SJCRH30 (cell line): ENCODE measurements at regions not wholly inside any gene's neighbourhood (a gene's known extent, or its start where the extent isn't known, plus 50 kb on each side); places are given as distances from the start of the nearest gene placed in this dataset.
A peak's percentile ranks its signal among the peaks of the same experiment; 100 is the strongest.

ENCODE experiments used
- DNase-seq, 2 experiments: peaks; one replicate each; pipeline ENCODE4 v3.0.0-alpha.2; 2015 to 2020
- H3K27ac ChIP-seq: fragments of 250-450 bp; sonication (Bioruptor Pico); 2 replicates; pipeline ENCODE4 v1.5.1; 2020; ENCODE audit warnings: mild to moderate bottlenecking, moderate library complexity
- H3K27me3 ChIP-seq: fragments of 250-450 bp; sonication (Bioruptor Pico); 2 replicates; pipeline ENCODE4 v1.5.1; 2020; ENCODE audit warnings: mild to moderate bottlenecking, moderate library complexity
- H3K36me3 ChIP-seq: fragments of 250-450 bp; sonication (Bioruptor Pico); 2 replicates; pipeline ENCODE4 v1.5.1; 2020; ENCODE audit warnings: mild to moderate bottlenecking, moderate library complexity
- H3K4me1 ChIP-seq: fragments of 250-450 bp; sonication (Bioruptor Pico); 2 replicates; pipeline ENCODE4 v1.5.1; 2020; ENCODE audit warnings: mild to moderate bottlenecking, moderate library complexity
- H3K4me3 ChIP-seq: fragments of 250-450 bp; sonication (Bioruptor Pico); 2 replicates; pipeline ENCODE4 v1.5.1; 2020; ENCODE audit warnings: mild to moderate bottlenecking, moderate library complexity
- H3K9me3 ChIP-seq: fragments of 250-450 bp; sonication (Bioruptor Pico); replicated peaks from 2 replicates; pipeline ENCODE4 v1.5.1; 2020; ENCODE audit warnings: mild to moderate bottlenecking, moderate library complexity

DNA sequence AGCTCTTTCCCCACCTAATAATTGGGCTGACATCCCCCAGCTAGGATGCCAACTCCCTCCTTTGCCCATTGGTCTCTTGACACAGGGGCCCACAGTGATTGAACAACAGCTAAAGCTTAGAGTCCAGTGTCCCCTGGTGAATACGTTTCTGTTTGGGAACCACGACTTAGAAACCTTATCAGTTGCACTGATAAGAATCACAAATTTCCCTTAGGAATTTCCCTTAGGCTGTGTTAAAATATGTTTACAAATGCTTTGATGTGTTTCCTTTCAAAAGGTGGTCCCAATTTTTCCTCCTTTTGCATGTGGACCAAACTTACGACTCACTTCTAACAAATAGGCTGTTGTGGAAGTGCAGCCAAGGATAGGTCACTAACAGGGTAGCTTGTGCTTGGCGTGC, 126.0 kb upstream of the INHBA start:
- no peak overlapping the region for H3K4me3 ChIP-seq
- H3K4me1 ChIP-seq, result no peaks in the 10 kb centered on the region
- no peaks in the 10 kb centered on the region for H3K36me3 ChIP-seq
- H3K27ac ChIP-seq, result no peak overlapping the region
- H3K9me3 ChIP-seq, result no peaks in the 10 kb centered on the region
- peaks cover 3% of the 10 kb centered on the region; the same call in 1 of the 2 replicates for H3K27me3 ChIP-seq
- no peak for DNase-seq

DNA sequence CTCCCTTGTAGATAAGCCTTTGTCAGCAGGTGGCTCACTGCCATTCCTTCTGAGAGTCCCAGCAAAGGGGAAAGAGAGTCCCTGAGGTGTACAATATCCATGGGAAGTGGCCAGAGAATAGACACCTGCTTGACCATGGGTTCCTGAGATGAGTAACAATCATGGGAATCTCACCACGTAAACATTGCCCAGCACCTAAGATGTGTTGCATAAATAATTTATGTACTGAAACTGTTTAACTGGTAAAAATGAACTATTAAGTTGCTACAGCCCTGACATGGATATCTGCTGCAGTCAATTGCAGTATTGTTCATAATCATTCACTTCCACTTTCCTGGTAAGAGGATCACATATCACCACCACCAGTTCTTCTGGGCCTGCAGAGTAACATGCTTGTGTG, 123.8 kb upstream of the INHBA start:
- Histone ChIP-seq H3K4me1 (no peaks in the 10 kb centered on the region), H3K27me3 (no peaks in the 10 kb centered on the region), H3K4me3 (no peak overlapping the region), H3K9me3 (no peaks in the 10 kb centered on the region), H3K36me3 (no peaks in the 10 kb centered on the region), H3K27ac (no peak overlapping the region)
- DNase-seq, result no peak

DNA sequence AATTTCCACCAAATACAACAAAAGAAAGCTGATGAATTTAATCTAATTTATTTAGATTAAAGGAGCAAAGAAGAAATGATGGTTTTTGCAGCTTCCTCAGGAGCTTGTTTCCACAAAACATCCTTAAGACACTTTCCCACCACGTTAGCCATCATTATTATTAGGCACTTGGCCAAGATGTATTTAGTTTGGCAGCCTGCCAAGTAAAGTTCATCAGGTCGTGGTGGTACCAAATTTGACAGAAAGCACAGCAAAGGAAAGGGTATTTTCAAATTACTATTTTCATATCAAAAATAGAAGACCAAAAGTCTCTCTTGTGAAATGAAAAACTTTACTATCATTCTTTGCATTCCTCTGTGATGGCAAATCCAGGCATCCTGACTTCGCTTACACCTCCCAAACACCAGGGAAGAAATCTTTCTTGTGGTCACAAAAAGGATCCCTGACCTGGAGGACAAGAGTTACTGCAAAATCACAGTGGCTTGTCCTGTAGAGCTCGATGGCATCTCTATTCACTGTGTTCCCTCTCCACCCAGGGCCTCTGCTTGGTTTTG, 123.1 kb upstream of the INHBA start:
- Histone ChIP-seq H3K4me1 (no peaks in the 10 kb centered on the region), H3K27me3 (no peaks in the 10 kb centered on the region), H3K9me3 (no peaks in the 10 kb centered on the region), H3K36me3 (no peaks in the 10 kb centered on the region), H3K4me3 (no peak overlapping the region), H3K27ac (no peak overlapping the region)
- peak in 1 of 2 experiments; percentile 18 for DNase-seq

DNA sequence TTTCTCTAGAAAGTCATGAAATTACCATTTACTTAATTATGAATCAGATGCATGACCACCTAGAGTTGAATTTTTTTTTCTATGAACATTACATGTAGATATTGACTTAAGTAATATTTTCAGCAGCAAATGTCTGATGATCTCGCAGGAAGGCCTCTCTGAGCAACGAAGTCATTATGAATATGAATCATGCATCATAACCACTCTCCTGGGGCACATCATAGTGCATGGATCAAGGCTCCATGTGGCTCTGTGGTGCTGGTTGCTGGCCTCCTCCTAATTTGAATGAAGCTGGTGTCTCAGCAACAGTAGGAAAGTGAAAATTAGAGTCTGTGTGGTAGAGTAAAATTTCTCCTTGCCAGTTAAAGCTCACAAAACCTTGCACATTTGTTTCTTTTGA, 121.4 kb upstream of the INHBA start:
- Histone ChIP-seq H3K27ac (no peak overlapping the region), H3K9me3 (no peaks in the 10 kb centered on the region)
- DNase-seq, result no peak

DNA sequence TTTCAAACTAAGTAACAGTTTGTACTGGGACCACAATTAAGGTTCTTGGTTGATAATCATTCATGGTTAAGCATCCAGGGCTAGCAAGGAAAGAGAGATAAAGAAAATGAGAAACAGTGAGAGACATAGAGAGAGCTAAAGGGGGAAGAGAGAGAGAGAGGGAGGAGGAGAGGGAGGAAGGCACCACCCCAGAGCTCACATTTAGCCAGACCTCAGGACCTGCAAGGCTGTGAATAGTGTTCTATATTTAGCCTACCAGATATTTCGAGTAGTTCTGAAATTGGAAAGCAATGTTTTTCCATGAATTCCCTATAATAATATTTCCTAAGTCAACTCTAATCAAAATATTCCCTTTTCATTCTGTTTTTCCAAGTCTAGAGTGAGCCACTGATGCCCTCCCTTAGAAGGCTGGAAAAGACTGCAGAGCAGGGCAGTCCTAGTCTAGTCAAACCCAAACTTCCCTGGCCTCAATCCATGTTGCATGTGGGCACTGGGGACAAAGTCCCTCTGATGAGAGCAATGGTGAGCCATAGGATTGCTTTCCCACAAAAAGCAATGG, 119.4 kb upstream of the INHBA start:
- Histone ChIP-seq H3K4me1 (no peaks in the 10 kb centered on the region), H3K27ac (no peak overlapping the region), H3K27me3 (no peaks in the 10 kb centered on the region), H3K36me3 (no peaks in the 10 kb centered on the region), H3K9me3 (no peaks in the 10 kb centered on the region), H3K4me3 (no peak overlapping the region)
- no peak for DNase-seq

More for the DNA sequence above, 121.4 kb upstream of the INHBA start:
- Histone ChIP-seq H3K4me1 (no peaks in the 10 kb centered on the region), H3K27me3 (no peaks in the 10 kb centered on the region), H3K4me3 (no peak overlapping the region), H3K36me3 (no peaks in the 10 kb centered on the region)

DNA sequence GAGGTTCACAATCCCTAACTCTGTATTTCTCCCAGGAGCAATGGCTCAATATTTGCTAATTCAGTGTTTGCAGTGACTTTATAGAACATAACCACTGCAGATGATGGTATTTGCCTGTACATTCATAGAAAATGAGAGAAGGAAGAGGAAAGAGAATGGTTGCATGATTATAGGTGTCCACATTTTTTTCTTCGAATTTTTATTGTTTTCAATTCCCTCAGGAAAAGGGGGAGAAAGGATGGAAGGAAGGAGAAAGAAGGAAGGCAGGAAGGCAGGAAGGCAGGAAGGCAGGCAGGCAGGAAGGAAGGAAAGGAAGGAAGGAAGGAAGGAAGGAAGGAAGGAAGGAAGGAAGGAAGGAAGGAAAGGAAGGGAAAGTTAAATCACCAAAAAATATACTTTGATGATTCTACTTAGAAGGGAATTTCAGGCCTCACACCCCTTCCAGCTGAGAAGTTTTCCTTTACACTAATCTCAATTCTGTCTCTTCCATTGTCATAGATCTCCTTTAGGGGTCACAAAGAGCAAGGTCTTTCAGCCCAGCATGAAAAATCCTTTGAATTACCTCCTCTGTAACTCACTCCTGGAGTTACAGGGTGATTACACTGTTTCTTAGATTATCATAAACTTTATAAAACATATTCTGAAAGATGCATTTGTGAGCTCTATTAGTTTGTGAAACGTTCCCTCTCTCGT, 118.8 kb upstream of the INHBA start:
- Histone ChIP-seq H3K4me3 (no peak overlapping the region), H3K36me3 (no peaks in the 10 kb centered on the region), H3K9me3 (no peaks in the 10 kb centered on the region), H3K27ac (no peak overlapping the region), H3K27me3 (no peaks in the 10 kb centered on the region), H3K4me1 (no peaks in the 10 kb centered on the region)
- no peak for DNase-seq

DNA sequence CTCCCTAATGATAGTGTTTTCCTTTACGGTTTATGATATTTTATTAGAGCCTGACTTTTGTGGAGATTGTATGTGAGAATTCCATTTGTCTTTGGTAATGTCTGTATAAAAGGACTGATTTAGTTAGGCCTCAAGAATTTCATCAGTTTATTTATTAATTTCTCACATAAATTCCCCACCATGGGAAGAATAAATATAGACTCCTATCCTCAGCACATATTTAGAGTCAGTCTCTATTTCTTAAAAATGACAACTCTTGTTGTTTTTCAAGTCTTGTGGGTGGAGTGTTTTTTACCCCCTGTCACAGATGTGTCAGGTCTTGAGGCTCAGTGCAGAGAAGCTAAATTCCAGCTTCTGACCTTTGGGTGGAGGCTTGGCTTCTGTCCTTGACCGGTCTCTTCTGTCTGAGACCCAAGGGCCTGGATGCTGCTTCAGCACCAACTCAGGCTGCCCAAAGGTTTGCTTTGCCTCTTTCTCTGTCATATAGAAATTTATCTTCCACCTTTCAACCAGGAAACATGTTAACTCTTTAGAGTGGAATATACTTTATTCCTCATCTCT, 117.3 kb upstream of the INHBA start:
- DNase-seq, result no peak
- Histone ChIP-seq H3K36me3 (no peaks in the 10 kb centered on the region), H3K9me3 (no peaks in the 10 kb centered on the region), H3K27ac (no peak overlapping the region), H3K27me3 (no peaks in the 10 kb centered on the region), H3K4me3 (no peak overlapping the region), H3K4me1 (no peaks in the 10 kb centered on the region)

DNA sequence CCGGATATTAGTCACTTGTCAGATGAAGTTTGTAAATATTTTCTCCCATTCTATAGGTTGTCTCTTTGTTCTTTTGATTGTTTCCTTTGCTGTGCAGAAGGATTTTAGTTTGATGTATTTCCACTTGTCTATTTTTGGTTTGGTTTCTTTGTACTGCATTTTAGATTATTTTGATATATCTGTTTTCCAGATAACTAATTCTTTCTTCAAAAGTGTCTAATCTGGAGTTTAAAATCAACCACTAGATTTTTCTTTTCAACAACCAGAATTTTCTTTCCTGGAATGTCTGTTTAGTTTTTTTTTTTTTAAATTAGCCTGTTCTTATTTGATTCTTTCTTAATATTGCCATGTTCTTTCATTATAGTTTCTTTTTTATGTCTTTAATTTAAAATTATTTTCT, 116.8 kb upstream of the INHBA start:
- no peak for DNase-seq
- no peaks in the 10 kb centered on the region for H3K4me1 ChIP-seq
- H3K27ac ChIP-seq, result no peak overlapping the region

DNA sequence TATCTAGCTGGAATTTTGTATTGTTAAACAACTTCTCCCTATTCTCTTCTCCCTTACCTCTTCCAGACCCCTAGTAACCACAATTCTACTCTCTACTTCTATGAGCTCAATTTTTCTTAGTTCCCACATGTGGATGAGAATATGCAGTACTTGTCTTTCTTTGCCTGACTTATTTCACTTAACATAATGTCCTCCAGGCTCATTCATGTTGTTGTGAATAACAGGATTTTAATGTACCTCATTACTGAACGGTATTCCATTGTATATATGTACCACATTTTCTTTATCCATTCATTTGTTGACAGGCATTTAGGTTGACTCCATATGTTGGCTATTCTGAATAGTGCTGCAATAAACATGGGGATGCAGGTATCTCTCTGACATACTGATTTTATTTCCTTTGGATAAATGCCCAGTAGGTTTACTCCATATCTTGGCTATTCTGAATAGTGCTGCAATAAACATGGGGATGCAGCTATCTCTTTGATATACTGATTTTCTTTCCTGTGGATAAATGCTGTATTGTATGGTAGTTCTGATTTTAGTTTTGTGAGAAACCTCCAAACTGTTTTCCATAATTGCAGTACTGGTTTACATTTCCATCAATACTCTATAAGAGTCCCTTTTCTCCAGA, 116.0 kb upstream of the INHBA start:
- no peak for DNase-seq
- H3K4me3 ChIP-seq, result no peak overlapping the region
- H3K36me3 ChIP-seq, result no peaks in the 10 kb centered on the region
- H3K4me1 ChIP-seq, result no peaks in the 10 kb centered on the region
- no peak overlapping the region for H3K27ac ChIP-seq
- H3K9me3 ChIP-seq, result no peaks in the 10 kb centered on the region
- H3K27me3 ChIP-seq, result no peaks in the 10 kb centered on the region; the same call in 1 of the 2 replicates

More for the DNA sequence above, 116.8 kb upstream of the INHBA start:
- H3K36me3 ChIP-seq, result no peaks in the 10 kb centered on the region
- no peaks in the 10 kb centered on the region for H3K9me3 ChIP-seq
- H3K4me3 ChIP-seq, result no peak overlapping the region
- no peaks in the 10 kb centered on the region for H3K27me3 ChIP-seq

DNA sequence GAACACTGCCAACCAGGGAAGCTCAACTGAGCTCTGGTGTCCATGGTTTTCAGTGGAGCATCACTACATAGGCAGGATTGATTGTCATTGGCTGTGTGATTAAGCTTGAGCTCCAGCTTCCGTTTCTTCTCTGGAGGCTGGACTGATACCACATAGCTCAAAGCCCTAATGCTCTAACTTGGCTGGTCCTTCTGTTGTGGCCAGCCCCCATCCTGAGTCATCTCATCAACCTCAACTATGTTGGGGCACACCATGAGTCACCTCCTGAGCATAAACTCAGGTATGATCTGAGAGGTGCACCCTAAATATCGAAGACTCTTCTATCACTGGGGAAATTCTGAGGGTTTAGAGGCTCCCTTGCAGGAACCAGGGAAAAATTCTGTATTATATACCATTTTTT, 114.5 kb upstream of the INHBA start:
- Histone ChIP-seq H3K9me3 (no peaks in the 10 kb centered on the region), H3K4me3 (no peak overlapping the region), H3K4me1 (no peaks in the 10 kb centered on the region), H3K36me3 (no peaks in the 10 kb centered on the region), H3K27ac (no peak overlapping the region), H3K27me3 (no peaks in the 10 kb centered on the region; the same call in 1 of the 2 replicates)
- DNase-seq, result no peak

DNA sequence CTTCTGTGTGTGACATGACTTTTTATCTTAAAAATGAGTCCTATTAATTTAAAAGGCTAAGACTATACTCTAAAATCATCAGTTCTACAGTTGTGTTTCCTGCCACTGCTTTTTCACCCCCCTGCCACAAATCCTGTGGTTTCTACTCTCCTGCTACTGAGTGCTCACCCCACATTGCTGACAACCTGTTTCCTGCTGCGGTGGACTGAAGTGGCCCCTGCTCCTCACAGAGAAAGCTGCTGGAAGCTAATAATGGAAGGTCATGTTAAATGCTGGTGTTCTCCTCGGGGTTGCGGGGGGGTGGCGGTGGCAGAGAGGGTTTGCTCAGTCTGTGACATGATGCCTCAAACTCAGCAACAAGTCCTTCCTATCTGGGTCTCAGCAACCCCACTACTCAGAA, 113.2 kb upstream of the INHBA start:
- H3K36me3 ChIP-seq, result no peaks in the 10 kb centered on the region
- H3K4me1 ChIP-seq, result no peaks in the 10 kb centered on the region
- DNase-seq, result no peak
- no peaks in the 10 kb centered on the region; the same call in 1 of the 2 replicates for H3K27me3 ChIP-seq
- H3K9me3 ChIP-seq, result no peaks in the 10 kb centered on the region
- no peak overlapping the region for H3K27ac ChIP-seq
- no peak overlapping the region for H3K4me3 ChIP-seq

DNA sequence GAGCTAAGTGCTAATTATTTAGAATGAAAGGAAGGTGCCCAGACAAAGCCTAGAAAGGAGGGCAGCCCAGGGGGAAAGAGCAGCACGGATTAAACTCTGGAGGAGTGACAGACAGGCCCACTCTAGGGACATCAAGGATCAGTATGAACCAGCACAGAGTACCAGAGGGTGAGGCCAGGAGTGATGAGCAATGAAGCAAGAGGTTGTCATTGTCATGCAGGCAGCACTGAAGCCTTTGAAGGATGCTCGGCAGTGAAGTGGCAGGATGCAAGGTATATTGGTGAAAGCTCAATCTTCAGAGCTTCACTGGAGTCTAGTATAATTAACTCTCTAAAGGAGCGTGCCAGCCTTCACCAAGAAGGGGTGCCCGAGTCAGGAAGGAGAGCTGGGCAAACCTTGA, 112.0 kb upstream of the INHBA start:
- H3K27ac ChIP-seq, result no peak overlapping the region
- H3K27me3 ChIP-seq, result no peaks in the 10 kb centered on the region; the same call in 1 of the 2 replicates
- no peaks in the 10 kb centered on the region for H3K36me3 ChIP-seq
- H3K4me3 ChIP-seq, result no peak overlapping the region
- DNase-seq, result no peak
- H3K4me1 ChIP-seq, result no peaks in the 10 kb centered on the region
- H3K9me3 ChIP-seq, result no peaks in the 10 kb centered on the region

DNA sequence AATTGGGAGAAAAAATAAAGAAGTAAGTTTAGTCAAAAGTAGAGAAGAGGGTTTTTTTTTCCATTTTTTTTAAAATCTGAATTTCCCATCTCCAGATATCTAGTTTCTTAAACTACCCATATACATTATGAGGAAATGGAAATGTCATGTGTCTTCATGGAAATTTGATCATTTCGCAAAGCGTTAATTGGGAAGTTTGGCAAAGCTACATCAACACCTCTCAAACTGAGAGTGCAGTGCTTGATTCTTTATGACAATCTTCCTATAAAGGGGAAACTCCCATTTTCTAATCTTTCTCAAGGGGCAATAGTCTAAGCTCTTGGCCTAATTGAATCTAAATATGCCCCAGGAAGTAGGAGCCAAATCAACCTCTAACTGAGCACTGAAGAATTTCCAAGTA, 110.4 kb upstream of the INHBA start:
- no peaks in the 10 kb centered on the region for H3K36me3 ChIP-seq

DNA sequence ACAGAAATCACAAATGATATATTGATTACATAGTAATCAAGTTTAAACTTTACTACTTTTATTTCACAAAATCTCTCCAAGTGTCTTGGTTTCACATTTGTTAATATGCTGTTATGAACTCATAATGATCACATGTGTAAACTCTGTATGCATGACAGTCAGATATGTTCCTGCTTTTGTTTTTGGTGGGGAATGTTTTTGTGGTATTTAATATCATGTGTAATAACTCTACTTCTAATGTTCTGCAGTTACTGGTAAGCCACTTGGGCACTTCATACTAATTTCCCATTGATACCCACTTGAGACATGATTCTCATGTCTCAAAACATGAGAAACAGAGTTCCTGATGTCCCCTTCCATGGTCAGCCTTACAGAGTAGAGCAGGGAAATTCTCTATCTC, 109.1 kb upstream of the INHBA start:
- no peak for DNase-seq
- Histone ChIP-seq H3K27ac (no peak overlapping the region), H3K27me3 (no peaks in the 10 kb centered on the region; the same call in 1 of the 2 replicates), H3K9me3 (no peaks in the 10 kb centered on the region), H3K4me1 (no peaks in the 10 kb centered on the region), H3K36me3 (no peaks in the 10 kb centered on the region), H3K4me3 (no peak overlapping the region)

More for the DNA sequence above, 110.4 kb upstream of the INHBA start:
- no peak for DNase-seq
- no peaks in the 10 kb centered on the region; the same call in 1 of the 2 replicates for H3K27me3 ChIP-seq
- H3K9me3 ChIP-seq, result no peaks in the 10 kb centered on the region
- H3K27ac ChIP-seq, result no peak overlapping the region
- H3K4me1 ChIP-seq, result no peaks in the 10 kb centered on the region
- H3K4me3 ChIP-seq, result no peak overlapping the region

DNA sequence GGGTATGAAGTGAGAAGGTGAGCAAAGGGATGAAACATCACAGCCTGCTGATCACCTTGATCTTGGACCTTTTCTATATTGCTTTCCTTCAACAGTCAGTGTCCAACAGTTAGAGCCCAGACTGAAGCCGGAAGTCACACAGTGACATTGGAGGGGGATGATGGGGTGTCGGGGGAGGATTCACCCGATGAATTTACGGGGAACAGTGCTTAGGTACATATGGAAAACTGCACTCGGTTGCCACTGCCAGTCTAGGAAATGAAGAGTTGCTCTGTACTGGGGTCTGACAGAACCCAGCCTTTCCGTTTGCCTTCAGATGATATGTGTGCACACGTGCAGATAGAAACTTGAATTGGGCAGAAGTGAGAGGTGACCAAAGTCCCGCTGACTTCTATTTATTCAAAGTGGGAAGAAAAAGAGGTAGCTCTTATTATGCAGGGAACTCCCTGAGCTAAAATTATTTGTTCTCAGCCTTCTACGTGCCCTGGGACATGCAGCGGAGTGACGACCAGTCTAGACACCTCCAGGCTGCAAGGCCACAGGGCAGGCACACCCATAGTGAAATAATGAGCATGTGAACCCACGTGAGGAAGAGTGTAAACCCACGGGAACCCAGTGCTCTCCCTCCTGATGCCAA, 107.2 kb upstream of the INHBA start:
- Histone ChIP-seq H3K4me3 (no peak overlapping the region), H3K27me3 (no peaks in the 10 kb centered on the region; the same call in 1 of the 2 replicates), H3K9me3 (no peaks in the 10 kb centered on the region), H3K4me1 (no peaks in the 10 kb centered on the region), H3K36me3 (no peaks in the 10 kb centered on the region), H3K27ac (no peak overlapping the region)
- DNase-seq, result no peak
